HG02973 (cell line): ENCODE measurements at regions not wholly inside any gene's neighbourhood (a gene's known extent, or its start where the extent isn't known, plus 50 kb on each side); places are given as distances from the start of the nearest gene placed in this dataset.
"Not testable (repeated sequence)": the region's sequence is repeated elsewhere in the genome, so short reads cannot be mapped to it uniquely, and the experiment has no call there.

ENCODE experiments used
- ATAC-seq: cut with Tn5 transposase; IDR thresholded peaks from one replicate; pipeline ENCODE4 v1.9.1; 2021; ENCODE audit warnings: moderate library complexity; ENCODE audit not compliant: unreplicated experiment

GRCh38 chr4:189547559-189547958 lies 393.1 kb upstream of the FRG1 start:
- ATAC-seq: no peak

- no peak for ATAC-seq
Measured at GRCh38 chr4:189548484-189549125, 392.1 kb upstream of the FRG1 start.

GRCh38 chr4:189551931-189552670 lies 388.6 kb upstream of the FRG1 start:
- not testable (repeated sequence) for ATAC-seq

DNA sequence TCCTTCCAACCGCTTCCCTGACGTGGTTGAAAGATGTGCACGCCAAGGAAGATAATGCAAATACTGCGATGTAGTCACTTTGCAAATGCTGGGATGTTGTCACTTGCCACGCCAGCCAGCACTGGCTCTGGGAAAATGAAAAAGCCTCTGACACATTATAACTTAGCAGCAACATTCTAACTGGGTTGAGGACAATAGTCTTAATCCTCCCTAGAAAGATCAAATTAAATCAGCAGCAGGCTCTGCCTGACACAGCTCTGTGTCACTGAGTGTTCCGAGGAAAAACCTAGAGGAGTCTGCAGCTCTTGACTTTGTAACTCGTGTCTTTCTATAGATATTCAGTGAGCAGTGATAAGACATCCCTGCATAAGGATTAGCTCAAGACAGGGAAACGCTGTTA lies 380.1 kb upstream of the FRG1 start:
- not testable (repeated sequence) for ATAC-seq

GRCh38 chr4:189563751-189564150 lies 376.9 kb upstream of the FRG1 start:
- not testable (repeated sequence) for ATAC-seq

- not testable (repeated sequence) for ATAC-seq
Measured at GRCh38 chr4:189566271-189566670, 374.4 kb upstream of the FRG1 start.

- ATAC-seq: not testable (repeated sequence)
Measured at GRCh38 chr4:189566900-189567299, 373.8 kb upstream of the FRG1 start.

DNA sequence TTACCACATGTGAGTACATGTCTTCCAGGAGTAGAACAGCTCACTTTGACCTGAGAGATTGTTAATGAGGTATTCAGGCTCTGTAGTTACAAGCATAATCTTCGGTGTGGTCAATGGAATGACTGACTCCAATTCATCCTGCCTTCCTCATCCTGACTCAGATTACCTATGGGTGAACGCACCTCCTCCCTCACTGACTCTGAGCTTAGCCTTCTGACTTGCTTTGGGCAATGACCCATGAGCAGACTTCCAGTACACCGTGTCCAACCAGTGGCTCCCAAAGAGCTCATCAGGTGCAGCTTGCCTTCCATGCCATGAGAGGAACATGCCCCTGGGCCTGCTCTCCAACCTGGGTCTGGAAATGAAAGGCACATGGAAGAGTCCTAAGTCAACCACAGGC lies 361.0 kb upstream of the FRG1 start:
- ATAC-seq: not testable (repeated sequence)

- not testable (repeated sequence) for ATAC-seq
Measured at GRCh38 chr4:189586908-189587632, 353.6 kb upstream of the FRG1 start.

- ATAC-seq: not testable (repeated sequence)
Measured at GRCh38 chr4:189589201-189589600, 351.5 kb upstream of the FRG1 start.

GRCh38 chr4:189592890-189593289 lies 347.8 kb upstream of the FRG1 start:
- no peak for ATAC-seq

DNA sequence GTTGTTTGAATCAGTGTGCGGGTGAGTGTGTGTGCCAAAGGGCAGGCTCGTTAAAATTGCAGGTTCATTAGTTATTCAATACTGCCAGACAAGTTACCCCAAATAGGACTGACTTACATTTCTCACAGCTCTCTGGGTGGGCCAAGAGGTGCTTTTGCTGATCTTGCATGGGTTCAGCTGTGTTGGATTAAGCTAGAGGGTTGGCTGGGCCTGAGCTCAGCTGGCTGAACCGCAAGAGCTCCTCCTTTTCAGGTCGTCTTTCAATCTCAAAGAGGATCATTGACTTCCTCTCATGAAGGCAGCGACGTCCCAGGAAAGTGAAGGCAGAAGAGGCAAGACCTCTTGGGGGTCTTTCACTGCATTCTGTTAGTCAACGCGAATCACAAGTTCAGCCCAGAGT lies 343.3 kb upstream of the FRG1 start:
- ATAC-seq: no peak

DNA sequence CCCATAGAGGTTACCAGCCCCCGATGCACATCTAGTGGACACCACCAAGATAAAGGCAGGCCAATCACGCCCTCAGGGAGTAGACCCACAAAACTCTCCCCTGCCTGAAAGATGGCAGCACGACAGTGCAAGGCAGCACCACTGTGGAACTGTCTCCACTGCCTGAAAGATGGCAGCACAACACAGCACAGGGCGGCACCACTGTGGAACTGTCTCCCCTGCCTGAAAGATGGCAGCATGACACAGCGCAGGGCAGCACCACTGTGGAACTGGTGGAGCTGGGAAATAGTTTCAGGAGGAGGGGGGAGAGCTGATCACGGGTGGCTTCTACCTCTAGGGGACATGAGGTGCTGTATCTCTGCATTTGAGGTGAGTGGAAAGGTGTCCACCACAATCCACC lies 340.4 kb upstream of the FRG1 start:
- ATAC-seq: no peak

DNA sequence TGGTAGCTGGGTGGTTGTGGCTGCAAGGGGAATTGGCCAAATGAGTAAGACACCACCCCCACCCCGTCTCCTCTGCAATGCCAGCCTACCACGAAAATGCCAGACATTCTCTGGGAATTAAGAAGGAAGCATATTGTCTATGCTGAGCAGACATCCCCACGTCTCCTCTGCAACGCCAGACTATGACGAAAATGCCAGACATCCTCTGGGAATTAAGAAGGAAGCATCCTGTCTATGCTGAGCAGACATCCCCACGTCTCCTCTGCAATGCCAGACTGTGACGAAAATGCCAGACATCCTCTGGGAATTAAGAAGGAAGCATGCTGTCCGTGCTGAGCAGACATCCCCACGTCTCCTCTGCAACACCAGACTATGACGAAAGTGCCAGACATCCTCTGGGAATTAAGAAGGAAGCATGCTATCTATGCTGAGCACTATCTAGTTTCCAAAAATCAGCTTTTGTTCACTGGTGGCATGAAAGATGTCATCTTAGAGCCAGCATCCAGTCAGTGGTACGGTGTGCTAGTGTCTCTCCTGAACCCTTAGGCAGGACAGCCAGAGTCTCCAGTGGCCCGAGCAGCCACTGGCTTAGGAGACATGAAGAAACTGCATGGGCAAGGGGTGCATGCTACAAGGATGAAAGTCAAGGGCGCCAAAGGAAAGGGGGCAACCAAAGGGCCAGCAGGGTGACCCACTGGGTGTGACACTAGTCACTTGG lies 339.8 kb upstream of the FRG1 start:
- no peak for ATAC-seq

GRCh38 chr4:189602827-189603226 lies 337.8 kb upstream of the FRG1 start:
- ATAC-seq: not testable (repeated sequence)

DNA sequence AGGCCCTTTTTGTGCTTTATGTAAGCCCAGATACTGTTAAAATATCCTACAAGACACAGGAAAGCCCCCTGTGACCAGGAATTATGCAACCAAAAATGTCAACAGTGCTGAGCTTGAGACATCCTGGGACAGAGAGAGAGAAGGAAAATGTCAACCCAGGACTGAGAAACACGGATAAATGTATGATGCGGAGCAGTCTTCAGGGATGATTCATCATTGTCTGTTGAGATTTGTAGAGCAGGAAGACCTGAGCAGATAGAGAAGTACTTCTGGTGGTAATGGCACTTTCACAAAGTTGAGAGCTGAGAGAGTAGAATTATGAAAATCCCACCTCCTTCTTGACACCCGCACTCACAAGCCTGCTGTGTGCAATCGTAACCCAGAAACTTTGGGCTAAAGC lies 330.1 kb upstream of the FRG1 start:
- not testable (repeated sequence) for ATAC-seq

- ATAC-seq: no peak
Measured at GRCh38 chr4:189613207-189613606, 327.5 kb upstream of the FRG1 start.

GRCh38 chr4:189615217-189615663 lies 325.4 kb upstream of the FRG1 start:
- no peak for ATAC-seq

DNA sequence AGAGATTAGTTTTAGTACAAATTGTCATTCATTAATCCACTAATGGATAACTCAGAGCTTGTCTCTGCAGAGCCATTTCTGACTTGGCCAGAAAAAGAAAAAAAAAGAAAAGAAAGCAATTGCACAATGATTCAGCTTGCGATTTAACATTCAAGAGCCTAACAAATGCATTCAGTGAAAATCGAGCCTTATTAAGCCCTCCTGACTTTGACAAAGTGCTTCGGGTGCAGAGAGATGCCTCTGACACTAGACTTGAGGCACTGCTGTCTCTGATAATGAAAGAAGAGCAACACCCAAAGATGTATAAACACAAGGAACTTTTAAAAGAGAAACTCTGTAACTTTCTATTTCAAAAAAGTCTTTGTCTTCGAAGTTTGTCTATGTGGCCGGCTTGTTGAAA lies 322.9 kb upstream of the FRG1 start:
- ATAC-seq: not testable (repeated sequence)

DNA sequence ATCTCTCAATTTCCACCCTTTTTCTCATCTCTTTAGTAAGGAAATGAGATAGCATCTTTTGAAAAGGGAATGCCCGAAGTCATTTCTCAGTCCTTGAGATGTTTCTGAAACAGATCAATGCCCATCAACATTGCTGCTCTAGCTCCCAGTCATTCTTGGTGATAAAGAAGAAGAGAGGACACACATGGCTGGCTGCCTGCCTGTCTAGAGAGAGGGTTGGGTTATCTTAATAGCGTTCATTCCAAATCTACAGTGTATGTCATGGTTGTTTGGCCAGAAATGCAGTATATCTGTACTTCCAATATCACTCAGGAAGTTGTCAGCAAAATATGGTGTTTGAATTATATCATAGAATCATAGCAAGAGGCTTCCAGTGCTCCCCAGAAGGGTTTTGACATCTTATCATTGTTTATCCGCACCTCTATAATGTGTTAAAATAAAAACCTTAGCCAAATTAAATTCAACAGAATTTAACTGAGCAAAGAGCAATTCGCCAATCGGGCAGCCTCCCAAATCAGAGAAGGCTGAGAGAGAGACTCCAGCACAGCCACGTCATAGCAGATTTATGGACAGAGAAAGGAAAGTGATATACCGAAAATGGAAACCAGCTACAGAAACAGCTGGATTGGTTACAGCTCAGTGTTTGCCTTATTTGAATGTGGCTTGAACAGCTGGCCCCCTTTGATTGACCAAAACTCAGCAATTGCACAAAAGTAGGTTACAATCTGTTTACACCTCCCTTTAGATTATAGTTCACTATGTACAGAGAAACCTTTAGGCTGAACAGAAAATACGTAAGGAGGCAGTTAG lies 321.0 kb upstream of the FRG1 start:
- not testable (repeated sequence) for ATAC-seq
